Heart right ventricle (tissue), 16 donors: ENCODE measurements at regions not wholly inside any gene's neighbourhood (a gene's known extent, or its start where the extent isn't known, plus 50 kb on each side); places are given as distances from the start of the nearest gene placed in this dataset.

Source experiments
- ATAC-seq, 8 donors: fragments of 200-7000 bp; cut with Tn5 transposase; one replicate each; pipeline ENCODE4 v1.9.1; 2020; ENCODE audit warnings: mild to moderate bottlenecking in 8 of 8, moderate library complexity in 8 of 8, moderate number of reproducible peaks in 1 of 8
- DNase-seq, 2 donors: peaks; one replicate each; pipeline ENCODE4 v3.0.0-alpha.2; 2020
- H3K27ac ChIP-seq, 10 donors: fragments of 200-600 bp; sonication (generic) in 2 of 10; one replicate each; pipeline versions ENCODE4 v1.5.0 to v1.8.0; 2020 to 2022; ENCODE audit warnings: mild to moderate bottlenecking in 3 of 10
- H3K27me3 ChIP-seq, 7 donors: fragments of 200-600 bp; one replicate each; pipeline ENCODE4 v1.8.0; 2021 to 2022; ENCODE audit warnings: mild to moderate bottlenecking in 2 of 7
- H3K36me3 ChIP-seq, 9 donors: fragments of 200-600 bp; sonication (generic) in 1 of 9; one replicate each; pipeline versions ENCODE4 v1.5.0 to v1.8.0; 2020 to 2022; ENCODE audit warnings: mild to moderate bottlenecking in 2 of 9
- H3K4me1 ChIP-seq, 9 donors: fragments of 200-600 bp; sonication (generic) in 1 of 9; one replicate each; pipeline versions ENCODE4 v1.5.0 to v1.8.0; 2020 to 2022; ENCODE audit warnings: mild to moderate bottlenecking in 4 of 9
- H3K4me3 ChIP-seq, 10 donors: fragments of 200-600 bp; sonication (generic) in 2 of 10; one replicate each; pipeline versions ENCODE4 v1.5.0 to v1.8.0; 2020 to 2022; ENCODE audit warnings: mild to moderate bottlenecking in 7 of 10, moderate library complexity in 2 of 10
- H3K9me3 ChIP-seq, 11 donors: fragments of 200-600 bp in 10 of 11; sonication (generic) in 2 of 11; one replicate each; pipeline versions ENCODE4 v1.5.0 to v1.8.0; 2013 to 2022; ENCODE audit warnings: mild to moderate bottlenecking in 2 of 11, control low read depth in 1 of 11, moderate library complexity in 1 of 11
- WGBS, 2 donors: extraction: QIAGEN DNeasy Blood & Tissue Kit; methylation state at CpG; one replicate each; pipeline ENCODE4 v1.1.7; 2013; ENCODE audit warnings: inconsistent platforms in 1 of 2; 5-methylcytosine and 5-hydroxymethylcytosine counted together
- intact Hi-C, 10 donors: fragments of 100-400 bp; cut with DNase I; formaldehyde crosslinking; loops; one replicate each; pipeline versions ENCODE4 v1.11.1 to v1.14.2; 2022
- TF ChIP-seq, protein P1 (sequence below), 9 donors: fragments of 200-600 bp; sonication (generic) in 2 of 9; IDR thresholded peaks; one replicate each; pipeline versions ENCODE4 v1.5.0 to v1.8.0; 2021 to 2022; ENCODE audit warnings: antibody characterized with exemption in 9 of 9, mild to moderate bottlenecking in 5 of 9, moderate library complexity in 1 of 9
- donor health status: Arrhythmogenic right ventricular cardiomyopathy.
- donor health status: ischemic (EF 13 %, LVEDD 7.1; RV severe dilation, severe dysfunction).
- donor health status: healthy with polysubstance abuse.
- donor health status: DM: no; HTN: yes; CAD: no.
- donor health status: DM: no; HTN: no; CAD: no.
- donor health status: ischemic (EF 25% LVEDD 6.9; RV normal size, moderate dysfunction).
- donor health status: ischemic (EF 25% LVEDD 5.7; RV mildly dilated, moderate dysfunction).
- donor health status: healthy.
- donor health status: DM: yes; HTN: yes; CAD: no.
- donor health status: Ischemic cardiomyopathy.
- donor health status: ischemic (EF 35%, LVEDD 5.7; RV mildly dilated, moderate dysfunction).
- donor health status: nonischemic (EF 11% LVEDD 7.7; RV severe dilation, severe dysfunction).
- donor health status: DM: yes; HTN: yes; CAD: no.
- donor health status: PGD.
- donor health status: ischemic (EF 29% LVEDD 5.4; RV normal size, mild dysfunction).
- donor health status: nonischemic (EF 23%, LVEDD 6.1; RV moderate dilation, normal function).

DNA sequence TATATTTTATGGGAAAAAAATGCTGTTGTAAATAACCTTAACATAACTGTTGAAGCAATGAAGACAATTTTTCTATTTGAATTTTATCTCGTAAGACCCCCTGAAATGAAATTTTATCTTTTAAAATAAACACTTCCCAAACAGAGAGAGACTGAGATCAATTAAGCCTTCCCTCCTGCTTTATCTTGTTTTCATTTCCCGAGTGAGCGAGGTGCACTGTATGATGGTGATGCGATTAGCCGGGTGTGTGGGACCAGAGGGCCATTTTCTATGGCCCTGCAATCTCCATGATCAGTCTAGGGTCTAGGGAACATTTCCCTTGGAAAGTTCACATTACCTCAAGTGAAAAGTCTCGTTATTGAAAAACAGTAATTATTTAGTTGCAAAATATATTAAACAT is 134.1 kb upstream of the MID1 start:
- DNase-seq = no peak
- WGBS, 2 donors = 82 to 86% methylated on average over 6 of the region's 6 CpGs

GRCh38 chrX:10755439-10756334 is 135.3 kb upstream of the MID1 start:
- Histone ChIP-seq H3K4me1 (peaks cover 0 to 17% (median 10%) of the 10 kb centered on the region in 9 donors), H3K36me3 (no peaks in the 10 kb centered on the region), H3K27ac (peak overlapping the region in 3 of 10 donors; percentile 35 to 58 (median 49)), H3K27me3 (no peaks in the 10 kb centered on the region), H3K9me3 (no peaks in the 10 kb centered on the region), H3K4me3 (no peak overlapping the region)
- TF ChIP-seq, protein P1, sequence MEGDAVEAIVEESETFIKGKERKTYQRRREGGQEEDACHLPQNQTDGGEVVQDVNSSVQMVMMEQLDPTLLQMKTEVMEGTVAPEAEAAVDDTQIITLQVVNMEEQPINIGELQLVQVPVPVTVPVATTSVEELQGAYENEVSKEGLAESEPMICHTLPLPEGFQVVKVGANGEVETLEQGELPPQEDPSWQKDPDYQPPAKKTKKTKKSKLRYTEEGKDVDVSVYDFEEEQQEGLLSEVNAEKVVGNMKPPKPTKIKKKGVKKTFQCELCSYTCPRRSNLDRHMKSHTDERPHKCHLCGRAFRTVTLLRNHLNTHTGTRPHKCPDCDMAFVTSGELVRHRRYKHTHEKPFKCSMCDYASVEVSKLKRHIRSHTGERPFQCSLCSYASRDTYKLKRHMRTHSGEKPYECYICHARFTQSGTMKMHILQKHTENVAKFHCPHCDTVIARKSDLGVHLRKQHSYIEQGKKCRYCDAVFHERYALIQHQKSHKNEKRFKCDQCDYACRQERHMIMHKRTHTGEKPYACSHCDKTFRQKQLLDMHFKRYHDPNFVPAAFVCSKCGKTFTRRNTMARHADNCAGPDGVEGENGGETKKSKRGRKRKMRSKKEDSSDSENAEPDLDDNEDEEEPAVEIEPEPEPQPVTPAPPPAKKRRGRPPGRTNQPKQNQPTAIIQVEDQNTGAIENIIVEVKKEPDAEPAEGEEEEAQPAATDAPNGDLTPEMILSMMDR (IDR thresholded peaks at IDR 0.05) = no peak
- intact Hi-C loops = no loop called here
- DNase-seq (no peak), ATAC-seq (peak in 6 of 8 donors; percentile 42 to 84 (median 65))
- WGBS, 2 donors = 24 to 33% methylated on average over 9 of the region's 9 CpGs

More for the DNA sequence above, 134.1 kb upstream of the MID1 start:
- intact Hi-C loops = no loop called here
- H3K27me3 ChIP-seq = no peaks in the 10 kb centered on the region
- no peaks in the 10 kb centered on the region for H3K36me3 ChIP-seq
- H3K4me3 ChIP-seq = no peak overlapping the region
- TF ChIP-seq, protein P1 (IDR thresholded peaks at IDR 0.05) = no peak
- H3K9me3 ChIP-seq = no peaks in the 10 kb centered on the region
- peaks cover 0 to 17% (median 10%) of the 10 kb centered on the region in 9 donors for H3K4me1 ChIP-seq
- no peak for ATAC-seq
- peak overlapping the region in 1 of 10 donors; percentile 35 for H3K27ac ChIP-seq

DNA sequence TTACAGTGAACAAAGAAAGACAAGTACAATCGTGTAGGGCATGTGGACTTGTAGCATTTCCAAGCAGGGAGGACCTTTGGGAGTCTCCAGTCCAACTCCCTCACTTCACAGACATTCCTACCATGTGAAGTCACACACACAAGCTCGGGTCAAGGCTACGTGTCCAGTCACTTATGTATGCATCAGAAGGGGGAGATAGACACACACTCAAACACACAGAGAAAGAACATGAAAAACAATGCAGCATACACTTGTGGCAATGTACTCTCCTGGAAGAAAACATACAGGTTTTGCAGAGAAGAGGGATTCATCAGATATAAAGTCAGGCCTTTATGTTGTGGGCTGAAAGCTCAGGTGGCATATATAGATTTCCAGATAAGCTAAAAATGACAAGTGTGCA is 136.1 kb upstream of the MID1 start:
- H3K36me3 ChIP-seq = no peaks in the 10 kb centered on the region
- 2 to 10% methylated on average over 3 of the region's 3 CpGs for WGBS, 2 donors
- DNase-seq (no peak), ATAC-seq (peak in 7 of 8 donors; percentile 42 to 75 (median 70))
- H3K9me3 ChIP-seq = no peaks in the 10 kb centered on the region
- peaks cover 0 to 17% (median 10%) of the 10 kb centered on the region in 9 donors for H3K4me1 ChIP-seq
- H3K27me3 ChIP-seq = no peaks in the 10 kb centered on the region
- peak overlapping the region in 2 of 10 donors; percentile 35 to 58 for H3K27ac ChIP-seq
- TF ChIP-seq, protein P1 (IDR thresholded peaks at IDR 0.05) = no peak
- intact Hi-C loops = no loop called here
- no peak overlapping the region for H3K4me3 ChIP-seq

- H3K4me1 ChIP-seq = peaks cover 0 to 17% (median 10%) of the 10 kb centered on the region in 9 donors
- intact Hi-C loops = no loop called here
These were observed 138.9 kb upstream of the MID1 start for GRCh38 chrX:10759141-10759799.

More at GRCh38 chrX:10759141-10759799, 138.9 kb upstream of the MID1 start:
- no peaks in the 10 kb centered on the region for H3K27me3 ChIP-seq
- H3K4me3 ChIP-seq = no peak overlapping the region
- DNase-seq (no peak), ATAC-seq (no peak)
- no peak overlapping the region for H3K27ac ChIP-seq
- H3K9me3 ChIP-seq = no peaks in the 10 kb centered on the region
- TF ChIP-seq, protein P1 (IDR thresholded peaks at IDR 0.05) = no peak
- 35 to 36% methylated on average over 10 of the region's 10 CpGs for WGBS, 2 donors
- H3K36me3 ChIP-seq = no peaks in the 10 kb centered on the region
